ENCODE measurements at regions not wholly inside any gene's neighbourhood (a gene's known extent, or its start where the extent isn't known, plus 50 kb on each side); places are given as distances from the start of the nearest gene placed in this dataset.

DNA sequence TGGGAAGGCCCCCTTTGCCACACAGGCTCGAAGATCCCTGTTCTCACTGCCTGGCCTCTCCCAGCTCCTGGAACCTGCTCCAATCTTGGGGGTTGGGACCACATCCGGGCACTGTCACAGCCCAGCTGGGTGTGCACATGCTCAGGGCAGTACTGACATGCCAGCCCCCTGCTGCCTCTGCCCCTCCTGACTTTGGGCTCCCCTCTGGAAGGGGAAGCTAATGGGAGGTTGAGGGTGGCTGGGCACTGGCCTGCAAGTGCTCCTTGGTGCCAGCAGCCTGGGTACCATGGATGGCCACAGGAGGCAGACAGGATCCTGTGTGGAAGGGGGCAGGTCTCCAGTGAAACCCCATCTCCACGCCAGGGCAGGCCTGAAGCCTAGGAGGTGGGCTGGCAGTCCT is 126.1 kb upstream of the NOL4 start:
- no peak for DNase-seq (ENCODE audit: low spot score)
- TF ChIP-seq, protein P1, sequence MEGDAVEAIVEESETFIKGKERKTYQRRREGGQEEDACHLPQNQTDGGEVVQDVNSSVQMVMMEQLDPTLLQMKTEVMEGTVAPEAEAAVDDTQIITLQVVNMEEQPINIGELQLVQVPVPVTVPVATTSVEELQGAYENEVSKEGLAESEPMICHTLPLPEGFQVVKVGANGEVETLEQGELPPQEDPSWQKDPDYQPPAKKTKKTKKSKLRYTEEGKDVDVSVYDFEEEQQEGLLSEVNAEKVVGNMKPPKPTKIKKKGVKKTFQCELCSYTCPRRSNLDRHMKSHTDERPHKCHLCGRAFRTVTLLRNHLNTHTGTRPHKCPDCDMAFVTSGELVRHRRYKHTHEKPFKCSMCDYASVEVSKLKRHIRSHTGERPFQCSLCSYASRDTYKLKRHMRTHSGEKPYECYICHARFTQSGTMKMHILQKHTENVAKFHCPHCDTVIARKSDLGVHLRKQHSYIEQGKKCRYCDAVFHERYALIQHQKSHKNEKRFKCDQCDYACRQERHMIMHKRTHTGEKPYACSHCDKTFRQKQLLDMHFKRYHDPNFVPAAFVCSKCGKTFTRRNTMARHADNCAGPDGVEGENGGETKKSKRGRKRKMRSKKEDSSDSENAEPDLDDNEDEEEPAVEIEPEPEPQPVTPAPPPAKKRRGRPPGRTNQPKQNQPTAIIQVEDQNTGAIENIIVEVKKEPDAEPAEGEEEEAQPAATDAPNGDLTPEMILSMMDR (IDR thresholded peaks at IDR 0.05), result no peak

DNA sequence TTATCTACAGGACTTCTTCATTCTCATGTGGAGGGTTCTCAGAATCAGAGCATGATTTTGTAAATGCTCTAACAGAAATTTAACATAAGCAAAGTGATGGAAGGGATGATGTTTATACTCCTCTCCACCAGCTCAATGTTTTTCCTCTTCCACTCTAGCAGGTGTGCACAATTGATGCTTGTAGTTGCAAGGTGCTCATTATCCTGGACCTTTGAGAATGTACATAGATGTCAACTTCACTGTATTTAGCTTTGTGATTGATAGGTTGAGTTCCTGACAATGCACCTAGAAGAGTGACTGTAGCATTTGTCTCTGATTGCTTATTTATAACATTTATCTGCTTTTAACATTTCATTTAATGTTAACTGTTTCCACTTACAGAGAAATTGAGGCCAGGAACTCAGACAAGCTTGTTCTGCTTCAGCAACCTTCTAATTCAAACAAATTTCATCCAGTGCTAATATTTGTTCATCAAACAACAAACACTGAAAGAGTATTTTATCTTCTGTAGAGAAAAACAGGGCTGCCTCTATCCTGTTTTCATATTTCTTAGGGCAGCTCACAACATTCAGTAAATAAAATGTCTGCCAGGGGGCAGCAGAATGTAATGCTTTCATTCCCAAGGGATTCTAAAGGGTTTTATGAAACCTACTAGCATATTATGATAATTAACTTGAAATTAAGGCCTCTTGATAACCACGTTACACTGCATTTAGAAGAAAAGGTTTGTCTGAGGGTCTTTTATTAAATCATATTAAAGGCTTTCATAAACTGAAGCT is 127.9 kb upstream of the NOL4 start:
- TF ChIP-seq, protein P1 (IDR thresholded peaks at IDR 0.05), result no peak
- Histone ChIP-seq H3K4me3 (no peak overlapping the region), H3K27ac (no peak overlapping the region)
- no peak for DNase-seq (ENCODE audit: low spot score)

More for the DNA sequence above, 126.1 kb upstream of the NOL4 start:
- no peak overlapping the region for H3K4me3 ChIP-seq
- H3K27ac ChIP-seq, result no peak overlapping the region

DNA sequence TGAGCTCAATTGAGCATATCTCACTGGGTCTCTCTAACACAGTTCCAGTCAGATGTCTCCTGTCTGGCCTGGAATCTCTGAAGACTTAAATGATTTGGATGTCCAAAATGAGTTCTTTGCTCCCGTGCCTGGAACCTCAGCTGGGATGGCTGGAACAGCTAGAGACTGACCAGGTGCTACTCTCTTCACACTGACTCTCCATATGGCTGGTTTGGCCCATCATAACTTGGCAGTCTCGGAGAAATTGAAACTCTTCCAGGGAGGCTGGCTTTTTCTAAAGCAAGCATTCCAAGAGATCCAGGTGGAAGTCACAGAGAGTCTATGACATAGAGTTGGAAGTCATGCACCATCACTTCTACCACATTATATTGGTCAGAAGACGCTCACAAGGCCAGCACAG is 129.6 kb upstream of the NOL4 start:
- DNase-seq (ENCODE audit: low spot score), result no peak
- H3K27ac ChIP-seq, result no peak overlapping the region
- H3K4me3 ChIP-seq, result no peak overlapping the region
- TF ChIP-seq, protein P1 (IDR thresholded peaks at IDR 0.05), result no peak

DNA sequence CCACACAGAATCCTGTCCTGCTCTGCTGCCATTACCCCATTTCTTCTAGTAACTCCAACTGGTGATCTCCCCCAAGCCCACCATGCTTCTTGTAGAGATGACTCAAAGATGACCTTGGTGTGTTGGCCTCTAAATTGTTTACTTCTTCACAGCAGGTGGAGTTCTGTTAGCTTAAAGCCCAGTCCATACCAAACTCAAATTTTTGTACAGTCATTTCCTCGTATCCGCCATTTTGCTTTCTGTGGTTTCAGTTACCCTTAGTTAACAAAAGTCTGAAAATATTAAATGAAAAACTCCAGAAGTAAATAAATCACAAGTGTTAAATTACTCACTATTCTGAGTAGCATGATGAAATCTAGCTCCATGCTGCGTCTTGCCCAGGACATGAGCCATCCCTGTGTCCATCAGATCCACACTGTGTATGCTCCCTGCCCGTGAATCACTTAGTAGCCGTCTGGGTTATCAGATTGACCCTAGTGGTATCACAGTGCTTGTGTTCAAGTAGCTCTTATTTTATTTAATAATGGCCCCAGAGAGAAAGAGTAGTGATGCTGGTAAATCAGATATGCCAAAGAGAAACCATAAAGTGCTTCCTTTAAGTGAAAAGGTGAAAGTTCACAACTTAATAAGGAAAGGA is 133.3 kb upstream of the NOL4 start:
- DNase-seq (ENCODE audit: low spot score), result no peak
- Histone ChIP-seq H3K4me3 (no peak overlapping the region), H3K27ac (no peak overlapping the region)
- TF ChIP-seq, protein P1 (IDR thresholded peaks at IDR 0.05), result no peak

DNA sequence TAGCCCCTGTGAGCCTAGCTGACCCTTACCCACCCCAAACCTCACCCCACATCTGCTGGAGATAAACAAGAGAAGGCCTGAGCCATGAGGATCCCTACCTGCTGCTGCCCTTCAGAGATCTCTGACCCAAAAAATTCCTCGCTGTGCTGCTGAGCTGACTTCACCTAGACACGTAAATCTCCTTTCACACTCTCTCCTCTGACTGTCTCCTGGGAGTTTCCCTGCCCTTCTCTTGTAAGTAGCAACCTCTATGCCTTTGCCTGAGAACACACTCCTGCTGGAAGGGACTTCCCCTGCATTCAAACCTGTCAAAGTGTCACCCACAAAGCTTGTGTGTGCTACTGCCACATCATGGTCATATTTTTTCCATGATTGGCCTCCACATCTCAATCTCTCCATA is 134.2 kb upstream of the NOL4 start:
- TF ChIP-seq, protein P1 (IDR thresholded peaks at IDR 0.05), result no peak
- Histone ChIP-seq H3K4me3 (no peak overlapping the region), H3K27ac (no peak overlapping the region)
- DNase-seq (ENCODE audit: low spot score), result no peak

DNA sequence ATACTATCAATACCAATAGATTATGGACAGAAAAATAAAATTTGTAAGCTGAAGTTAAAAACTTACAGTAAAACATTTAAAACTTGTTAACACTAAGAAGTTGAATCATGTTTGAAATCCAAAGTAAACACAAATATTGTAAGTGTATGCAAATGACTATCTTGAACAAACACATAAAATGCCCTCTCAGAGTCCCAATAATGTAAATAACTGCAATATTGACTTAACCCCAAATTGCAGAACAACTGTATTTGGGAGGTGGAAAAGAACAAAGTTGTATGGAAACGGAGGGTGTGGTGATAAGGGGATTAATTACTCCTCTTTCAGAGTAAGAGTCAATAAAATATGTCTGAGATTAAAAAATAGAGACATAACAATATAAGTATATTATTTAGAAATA is 140.0 kb upstream of the NOL4 start:
- H3K27ac ChIP-seq, result no peak overlapping the region
- DNase-seq (ENCODE audit: low spot score), result no peak
- no peak overlapping the region for H3K4me3 ChIP-seq
- TF ChIP-seq, protein P1 (IDR thresholded peaks at IDR 0.05), result no peak

All from coronary artery (tissue), 2 donors.